ENCODE measurements at regions not wholly inside any gene's neighbourhood (a gene's known extent, or its start where the extent isn't known, plus 50 kb on each side); places are given as distances from the start of the nearest gene placed in this dataset.
A peak's percentile ranks its signal among the peaks of the same experiment; 100 is the strongest.

DNA sequence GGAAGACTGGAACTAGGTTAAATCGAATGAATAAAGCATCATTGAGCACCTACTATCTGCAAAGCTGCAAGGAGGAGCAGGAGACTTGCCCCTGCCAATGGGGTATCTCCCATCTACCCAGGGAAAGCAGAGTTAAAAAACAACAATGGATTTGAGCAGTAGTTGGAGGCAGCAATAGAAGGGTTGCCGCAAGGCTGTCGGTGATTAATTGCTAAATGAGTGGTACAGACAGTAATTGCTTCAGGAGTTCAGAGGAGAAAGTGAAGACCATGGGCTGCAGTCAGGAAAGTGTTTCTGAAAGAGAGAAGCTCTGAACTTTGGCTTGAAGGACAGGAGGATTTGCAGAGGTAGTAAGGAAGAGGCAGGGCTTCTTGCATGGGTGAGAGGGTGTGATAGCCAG, 152.9 kb downstream of the ACTL8 start:
- DNase-seq = no peak

DNA sequence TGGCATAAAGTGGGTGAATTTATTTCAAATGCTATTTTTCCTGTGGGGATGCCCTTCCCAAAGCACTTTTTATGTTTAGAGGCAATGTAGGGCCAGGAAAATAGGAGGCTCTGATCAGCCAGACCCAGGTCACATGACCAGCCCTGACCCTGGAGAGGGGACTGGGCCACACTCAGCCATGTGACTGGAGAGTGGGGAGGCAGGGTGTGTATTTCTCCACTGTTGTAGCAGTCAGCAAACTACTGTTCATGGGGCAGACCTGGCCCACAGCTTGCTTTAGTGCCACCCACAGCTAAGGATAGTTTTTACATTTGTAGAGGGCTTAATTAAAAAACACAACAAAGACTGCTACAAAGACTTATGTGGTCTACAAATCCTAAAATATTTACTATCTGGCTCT, 153.8 kb downstream of the ACTL8 start:
- DNase-seq = no peak

DNA sequence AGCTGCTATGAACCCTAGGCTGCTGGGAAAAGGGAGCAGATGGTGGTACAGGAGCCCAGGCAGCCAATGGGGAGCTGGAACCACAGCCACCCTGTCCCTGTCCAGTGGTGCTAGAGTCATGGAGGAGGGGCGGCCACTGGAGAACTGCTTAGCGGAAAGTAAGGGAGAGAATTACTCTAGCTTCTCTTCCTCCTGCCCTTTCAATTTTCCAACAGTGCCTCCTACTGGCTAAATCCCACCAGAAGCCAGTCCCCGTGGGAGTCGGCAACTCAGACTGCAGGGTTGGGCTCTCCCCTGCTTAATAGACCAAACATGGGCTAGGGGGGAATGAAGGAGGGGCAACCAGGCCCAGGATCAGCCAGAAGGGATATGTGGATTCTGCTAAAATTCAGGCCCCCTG, 154.5 kb downstream of the ACTL8 start:
- DNase-seq = no peak

DNA sequence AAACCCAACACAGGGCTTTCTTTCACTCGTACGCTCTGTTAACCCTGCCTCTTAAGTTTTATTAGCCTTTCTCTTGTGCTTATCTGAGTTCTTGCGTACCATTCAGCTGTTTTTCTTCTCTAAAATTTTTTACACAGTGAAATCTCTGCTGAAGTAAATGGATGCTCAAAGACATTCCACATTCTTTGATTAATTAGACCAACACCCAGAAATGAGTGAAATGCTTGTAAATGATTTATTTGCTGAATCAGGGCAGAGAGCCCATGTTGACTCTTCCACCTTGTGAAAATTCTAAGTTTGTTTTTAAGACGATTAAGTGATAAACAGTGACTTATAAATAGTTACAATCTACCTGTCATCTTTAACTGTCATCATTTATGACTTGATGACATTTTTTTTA, 156.7 kb downstream of the ACTL8 start:
- DNase-seq = no peak

DNA sequence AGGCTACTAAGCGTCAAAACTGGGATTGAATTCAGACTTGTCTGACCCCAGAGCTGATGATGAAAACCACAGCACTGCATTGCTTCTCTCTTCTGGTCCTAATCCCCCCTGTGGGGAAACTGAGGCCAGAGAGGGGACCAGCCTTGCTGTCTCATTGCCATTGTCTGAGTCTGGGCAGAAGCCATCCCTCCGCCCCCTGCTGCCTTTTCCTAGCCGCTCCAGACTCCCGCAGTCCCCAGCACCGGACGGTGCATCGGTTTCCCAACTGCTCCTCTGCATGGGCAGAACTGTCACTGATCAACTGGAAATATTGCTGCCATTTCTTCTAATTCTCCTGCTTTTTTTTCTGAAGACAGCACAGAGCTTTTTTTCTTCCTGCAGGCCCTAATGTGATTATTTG, 157.4 kb downstream of the ACTL8 start:
- DNase-seq = no peak

DNA sequence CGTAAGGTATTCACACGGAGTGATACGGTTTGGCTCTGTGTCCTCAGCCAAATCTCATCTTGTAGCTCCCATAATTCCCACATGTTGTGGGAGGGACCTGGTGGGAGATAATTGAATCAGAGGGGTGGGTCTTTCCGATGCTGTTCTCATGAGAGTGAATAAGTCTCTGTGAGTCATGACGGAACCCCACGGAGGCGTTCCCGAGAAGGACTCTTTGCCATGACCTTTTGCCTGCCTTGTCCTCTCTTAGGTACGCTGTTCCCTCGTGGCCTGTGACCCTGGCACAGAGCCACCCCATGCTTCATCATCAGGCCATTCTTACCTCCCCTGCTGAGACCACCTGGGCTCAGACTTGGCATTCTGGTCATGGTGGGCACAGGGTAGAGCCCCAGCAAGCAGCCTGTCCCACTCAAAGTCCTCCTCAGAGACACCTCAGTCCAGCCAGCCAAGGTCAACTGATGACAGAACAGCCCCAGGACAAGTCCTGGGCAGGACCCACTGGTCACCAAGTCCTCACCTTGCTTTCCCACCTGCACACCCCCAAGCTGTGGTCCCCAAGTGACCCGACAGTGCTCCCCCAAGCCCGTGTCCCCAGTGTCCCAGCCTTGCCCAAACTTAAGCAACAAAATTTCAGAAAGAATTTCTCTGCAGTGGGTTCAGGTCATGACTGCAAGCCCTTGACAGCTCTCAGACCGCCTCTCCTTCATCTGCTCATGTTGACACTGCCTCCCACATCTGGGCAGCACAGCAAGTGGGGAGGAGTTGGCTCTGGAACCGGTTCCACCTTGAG, 158.4 kb downstream of the ACTL8 start:
- no peak for DNase-seq

DNA sequence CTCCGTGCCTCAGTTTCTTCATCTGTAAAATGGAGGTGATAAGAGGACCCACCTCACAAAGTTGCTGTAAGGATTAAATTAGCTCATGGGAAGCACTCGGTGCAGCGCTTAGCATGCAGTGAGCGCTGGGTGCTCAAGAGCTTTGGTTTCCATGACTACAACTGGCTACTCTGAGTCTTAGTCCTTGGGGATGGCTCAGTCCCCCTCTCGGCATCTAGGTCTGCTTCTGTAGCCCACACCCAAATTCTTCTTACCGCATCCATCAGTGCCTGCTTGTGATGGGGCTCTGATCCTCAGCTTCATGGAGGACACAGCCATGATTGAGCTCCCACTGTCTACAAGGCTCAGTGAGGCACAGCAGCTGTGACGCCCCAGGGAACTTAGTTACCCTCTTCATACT, 159.0 kb downstream of the ACTL8 start:
- no peak for DNase-seq

DNA sequence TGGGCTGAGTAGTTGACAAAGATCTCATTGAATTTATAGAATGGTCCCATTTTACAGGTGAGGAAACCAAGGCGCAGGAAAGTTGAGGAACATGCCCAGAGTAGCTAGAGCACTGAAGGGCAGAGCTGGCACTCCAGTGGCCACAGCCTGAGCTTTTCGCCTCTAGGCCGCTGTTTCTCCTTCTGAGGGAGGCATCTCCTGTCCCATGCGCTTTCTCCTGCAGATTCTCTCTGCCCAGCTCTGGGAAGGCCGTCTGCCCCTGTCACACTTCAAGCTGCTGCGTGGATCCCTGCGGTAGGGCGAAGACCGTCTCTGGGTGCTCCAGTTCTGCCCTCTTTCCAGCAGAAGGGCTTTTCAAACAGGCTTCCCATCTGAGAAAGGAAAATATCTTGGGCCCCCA, 159.9 kb downstream of the ACTL8 start:
- no peak for DNase-seq

DNA sequence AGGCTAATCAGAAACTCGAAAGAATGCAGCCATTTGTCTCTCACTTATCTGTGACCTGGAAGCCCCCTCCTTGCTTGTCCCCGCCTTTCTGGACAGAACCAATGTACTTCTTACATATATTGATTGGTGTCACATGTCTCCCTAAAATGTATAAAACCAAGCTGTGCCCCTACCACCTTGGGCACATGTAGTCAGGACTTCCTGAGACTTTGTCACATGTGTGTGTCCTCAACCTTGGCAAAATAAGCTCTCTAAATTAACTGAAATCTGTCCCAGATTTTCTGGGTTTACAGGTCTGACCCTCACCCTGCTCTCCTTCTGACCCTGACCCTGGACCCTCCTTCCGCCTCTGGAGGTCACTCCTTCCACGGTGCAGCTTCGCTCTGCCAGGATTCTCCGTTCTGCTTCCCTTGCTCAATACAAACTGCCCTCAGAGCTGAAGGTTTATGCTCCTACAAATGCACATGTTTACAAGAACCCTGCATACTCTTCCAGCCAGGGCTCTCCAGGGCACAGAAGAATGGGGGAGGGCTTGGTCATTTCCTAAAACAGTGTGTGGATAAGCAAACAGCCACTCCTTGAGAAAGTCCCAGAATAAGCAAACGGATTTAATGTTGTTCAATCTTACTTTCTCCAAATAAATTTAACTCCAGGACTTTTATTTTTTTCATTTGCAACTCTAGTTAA, 160.5 kb downstream of the ACTL8 start:
- no peak for DNase-seq

DNA sequence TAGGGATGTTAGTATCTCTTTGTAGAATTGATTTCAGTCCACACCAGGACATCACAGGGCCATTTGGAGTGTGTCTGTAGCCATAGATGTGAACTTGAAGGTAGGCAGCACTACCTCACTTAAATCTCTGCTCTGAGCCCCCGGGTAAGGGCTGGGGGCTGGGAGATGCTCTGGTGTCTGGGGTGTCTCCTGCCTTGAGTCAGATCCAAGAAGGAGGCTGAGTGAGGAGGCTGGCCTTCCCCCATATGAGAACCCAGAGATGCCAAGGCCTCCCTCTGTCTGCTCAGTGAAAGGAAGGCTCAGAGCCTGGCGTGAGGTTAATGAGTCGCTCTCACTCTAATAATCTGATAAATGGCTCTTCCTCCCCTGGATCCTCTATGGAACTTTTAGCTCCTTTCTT, 161.6 kb downstream of the ACTL8 start:
- no peak for DNase-seq

DNA sequence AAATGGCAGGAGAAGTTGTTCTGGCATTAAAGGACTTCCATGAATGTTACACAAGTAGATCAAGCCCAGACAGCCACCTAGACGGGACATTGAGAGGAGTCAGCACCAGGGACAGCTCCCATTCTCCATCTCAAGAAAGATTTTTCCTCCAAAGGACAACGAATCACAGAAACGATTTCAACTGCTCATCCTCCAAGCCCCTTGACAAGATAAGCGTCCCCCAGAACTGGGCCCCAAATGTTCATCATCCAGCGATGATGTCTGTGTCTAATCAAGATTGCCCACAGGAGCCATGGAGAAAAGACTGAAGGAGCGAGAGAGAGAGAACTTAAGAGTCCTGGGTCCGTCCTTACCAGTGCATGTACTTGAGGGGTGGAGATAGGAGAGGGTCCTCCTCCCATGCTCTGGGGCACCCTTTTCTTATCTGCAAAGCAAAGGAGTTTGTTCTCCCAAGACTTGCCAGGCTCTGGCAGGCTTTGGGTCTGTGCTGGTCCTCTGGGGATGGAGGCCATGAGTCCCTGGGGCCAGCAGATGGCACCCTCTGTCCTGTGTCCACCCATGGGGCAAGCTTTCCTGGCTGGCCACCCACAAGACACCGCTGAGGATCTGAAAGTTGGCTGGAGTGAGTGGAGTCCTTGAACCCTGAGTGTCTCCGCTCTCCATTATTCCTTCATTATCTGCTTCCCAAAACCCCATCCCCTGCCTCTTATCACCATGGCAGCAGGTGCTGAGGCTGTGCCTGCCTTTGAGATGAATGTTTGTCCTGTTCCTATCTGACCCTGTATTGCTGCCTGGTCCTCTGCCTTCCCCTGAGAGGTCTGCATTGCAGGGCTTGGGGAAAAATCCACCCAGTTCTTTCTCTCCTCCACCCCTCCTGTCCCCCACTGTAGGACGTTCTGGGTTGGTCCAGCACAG, 164.6 kb downstream of the ACTL8 start:
- peak; percentile 18 for DNase-seq

DNA sequence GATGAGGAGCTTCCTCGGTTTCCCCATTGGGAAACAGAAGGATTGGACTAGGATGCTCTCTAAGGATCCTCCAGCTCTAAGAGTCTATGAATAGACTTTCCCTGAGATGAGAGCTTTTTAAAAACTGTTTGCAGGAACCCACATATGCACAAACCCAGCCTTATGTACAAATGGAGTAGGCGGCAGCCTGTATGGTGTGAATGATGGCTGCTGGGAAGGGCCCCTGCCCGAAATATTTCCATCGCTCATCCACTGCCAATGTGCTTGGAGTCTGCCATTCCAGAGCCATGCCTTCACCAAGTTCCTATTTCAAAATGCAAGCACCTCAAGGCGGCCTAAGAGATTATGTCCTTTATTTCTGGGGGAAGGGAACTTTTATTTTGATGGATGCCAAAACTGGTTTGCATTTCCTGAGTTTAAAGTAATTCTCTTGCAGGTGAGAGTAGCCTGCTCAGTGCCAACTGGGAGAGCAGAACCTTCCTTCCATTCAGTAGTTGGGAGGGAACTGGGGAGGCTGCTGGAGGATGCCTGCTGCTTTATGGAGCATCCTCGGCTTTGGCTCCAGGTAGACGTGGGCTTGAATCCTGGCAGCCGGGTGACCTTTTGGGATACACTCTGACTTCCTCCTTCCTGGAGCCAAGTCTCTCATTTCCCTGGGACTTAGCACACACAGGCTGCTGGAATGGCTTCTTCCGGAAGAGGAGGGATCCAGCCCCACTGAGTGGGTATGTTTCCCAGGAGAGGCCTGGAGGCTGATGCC, 165.9 kb downstream of the ACTL8 start:
- no peak for DNase-seq

DNA sequence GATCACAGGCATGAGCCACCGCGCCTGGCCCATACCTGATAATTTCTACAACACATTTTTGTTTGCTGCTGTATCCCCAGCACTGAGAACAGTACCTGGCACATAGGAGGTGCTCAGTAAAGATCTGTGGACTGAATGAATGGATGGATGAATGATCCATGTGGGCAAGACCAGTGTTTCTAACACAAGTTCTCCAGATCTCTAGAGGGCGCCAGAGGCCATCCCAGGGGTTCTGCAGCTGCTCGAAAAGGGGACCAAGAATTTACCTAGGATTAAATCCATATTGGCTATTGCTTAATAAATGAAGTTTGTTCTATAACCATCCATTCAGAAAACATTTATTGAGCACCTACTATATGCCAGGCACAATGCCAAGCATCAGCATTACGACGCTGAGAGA, 167.7 kb downstream of the ACTL8 start:
- peak; percentile 30 for DNase-seq

DNA sequence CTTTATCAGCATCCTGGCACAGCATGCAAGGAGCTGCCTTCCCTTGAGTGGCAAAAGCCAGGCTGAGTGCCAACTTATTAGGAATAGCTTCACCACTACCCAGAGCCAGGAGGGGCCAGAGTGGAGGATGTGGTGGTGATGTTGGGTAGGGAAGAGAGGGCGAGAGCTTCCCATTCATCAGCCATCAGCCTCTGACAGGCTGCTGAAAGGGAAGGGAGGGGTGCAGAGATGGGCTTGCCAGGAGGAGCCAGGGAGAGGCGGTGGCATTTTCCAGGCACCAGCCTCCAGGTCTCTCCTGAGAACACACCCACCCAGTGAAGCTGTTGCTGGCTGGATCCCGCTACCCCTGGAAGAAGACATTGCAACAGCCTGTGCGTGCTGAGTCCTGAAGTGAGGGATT, 168.5 kb downstream of the ACTL8 start:
- no peak for DNase-seq

DNA sequence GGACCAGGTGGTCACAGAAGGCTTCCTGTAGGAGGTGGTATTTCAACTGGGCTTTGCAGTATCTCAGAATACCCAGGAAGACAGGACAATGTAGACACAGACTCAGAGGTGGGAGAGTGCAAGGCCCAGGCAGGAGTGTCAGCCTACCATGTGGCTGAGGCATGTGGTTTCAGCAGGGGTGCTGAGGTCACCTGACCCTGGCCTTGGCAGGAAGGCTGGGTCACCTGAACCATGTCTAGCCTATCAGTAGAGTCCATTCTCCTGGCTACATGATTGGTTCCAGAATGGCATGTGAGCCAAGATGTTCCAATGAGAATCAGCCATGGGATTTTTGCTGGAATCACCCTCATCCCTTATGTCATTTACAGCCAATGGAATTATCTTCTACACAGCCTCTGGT, 169.4 kb downstream of the ACTL8 start:
- no peak for DNase-seq

DNA sequence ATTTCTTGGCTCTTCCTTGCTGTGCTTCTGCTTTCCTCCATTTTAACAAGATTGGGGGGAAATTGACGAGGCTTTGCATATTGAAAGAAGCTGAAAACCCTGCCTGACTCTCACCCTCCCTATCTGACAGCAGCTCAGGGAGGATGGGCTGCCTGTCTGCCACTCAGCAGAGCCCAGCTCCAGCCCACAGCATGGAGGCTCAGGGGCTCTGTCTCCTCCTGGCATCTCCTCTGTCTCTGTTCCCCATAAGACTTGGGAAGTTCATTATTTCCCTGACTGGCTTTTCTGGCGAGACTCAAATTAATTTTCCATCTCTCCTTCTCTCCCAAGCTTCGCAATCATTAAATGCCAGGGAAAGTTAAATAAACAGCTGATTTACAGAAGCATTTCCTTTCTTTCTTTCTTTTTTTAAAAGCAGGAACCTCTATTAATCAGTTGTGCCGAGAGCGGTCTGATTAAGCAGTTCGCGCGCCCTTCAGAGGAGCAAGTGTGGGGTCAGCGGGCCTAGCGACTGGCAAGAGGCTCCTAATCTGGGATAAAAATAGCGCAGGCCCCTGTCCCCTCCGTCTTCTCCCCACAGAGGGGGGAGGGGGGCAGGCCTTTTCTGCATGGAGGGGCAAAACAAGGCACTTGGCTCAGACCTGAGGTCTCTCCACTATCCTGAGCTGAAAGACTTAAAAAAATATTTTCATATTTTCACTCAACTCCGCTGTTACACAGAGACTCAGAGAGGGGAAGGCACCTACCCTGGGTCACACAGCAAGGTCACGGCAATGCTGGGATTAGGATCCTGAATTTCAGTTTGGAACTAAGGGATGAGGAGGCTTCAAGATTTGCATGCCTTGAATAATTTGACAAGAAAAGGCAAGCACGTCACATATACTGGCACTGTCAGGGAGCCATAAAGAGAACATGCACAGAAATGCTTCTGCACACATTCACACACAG, 170.4 kb downstream of the ACTL8 start:
- no peak for DNase-seq

DNA sequence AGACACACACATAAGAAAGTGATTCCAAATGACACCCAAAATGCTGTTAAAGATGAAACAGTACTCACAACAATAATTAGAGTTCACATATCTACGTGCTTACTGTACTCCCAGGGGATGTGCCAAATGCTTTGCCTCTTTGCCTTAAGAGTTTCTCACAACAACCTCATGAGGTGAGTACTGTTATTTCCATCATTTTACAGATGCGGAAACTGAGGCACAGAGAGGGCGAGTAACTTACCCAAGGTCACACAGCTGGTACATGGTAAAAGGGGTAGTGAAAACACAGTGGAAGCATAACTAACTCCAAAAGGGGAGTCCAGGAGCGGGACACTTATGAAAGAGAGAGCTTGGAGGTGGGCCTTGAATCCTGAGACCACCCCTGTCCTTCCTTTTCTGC, 171.8 kb downstream of the ACTL8 start:
- DNase-seq = no peak

DNA sequence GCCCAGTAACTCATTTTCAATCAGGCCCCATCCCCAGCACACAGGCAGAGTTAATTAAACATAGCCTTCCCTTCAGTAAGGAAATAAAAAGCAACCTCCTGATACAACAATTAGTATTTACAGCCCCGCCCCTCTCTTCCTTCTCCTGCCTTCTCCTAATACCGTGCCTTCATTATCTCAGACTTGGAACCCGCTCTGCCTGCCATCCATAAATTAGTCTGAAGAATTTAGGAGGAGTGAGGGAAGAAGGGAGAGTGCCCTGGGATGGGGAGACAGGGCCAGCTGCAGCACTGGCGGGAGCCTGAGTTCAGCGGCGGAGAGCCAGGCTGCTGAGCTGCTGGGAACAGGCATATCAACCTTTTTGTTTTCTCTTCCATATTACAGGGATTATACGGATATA, 172.8 kb downstream of the ACTL8 start:
- DNase-seq = no peak

DNA sequence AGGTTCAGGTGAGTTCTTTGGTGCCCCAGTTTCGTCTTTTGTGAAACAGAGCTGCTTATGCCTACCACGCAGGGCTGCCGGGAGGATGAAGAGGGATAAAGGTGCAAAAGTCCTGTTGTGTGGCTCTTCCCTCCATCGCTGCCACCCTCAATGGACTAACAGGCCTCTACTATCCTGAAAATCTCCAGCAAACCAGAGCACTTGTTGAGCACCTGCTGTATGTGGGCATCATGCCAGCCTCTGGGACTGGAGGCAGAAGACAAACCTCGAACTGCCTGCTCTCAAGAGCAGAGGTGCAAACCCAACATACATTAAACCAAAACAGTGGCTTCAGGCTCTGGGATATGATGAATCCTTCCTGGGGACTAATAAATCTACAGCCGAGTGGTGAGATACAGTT, 174.1 kb downstream of the ACTL8 start:
- no peak for DNase-seq

DNA sequence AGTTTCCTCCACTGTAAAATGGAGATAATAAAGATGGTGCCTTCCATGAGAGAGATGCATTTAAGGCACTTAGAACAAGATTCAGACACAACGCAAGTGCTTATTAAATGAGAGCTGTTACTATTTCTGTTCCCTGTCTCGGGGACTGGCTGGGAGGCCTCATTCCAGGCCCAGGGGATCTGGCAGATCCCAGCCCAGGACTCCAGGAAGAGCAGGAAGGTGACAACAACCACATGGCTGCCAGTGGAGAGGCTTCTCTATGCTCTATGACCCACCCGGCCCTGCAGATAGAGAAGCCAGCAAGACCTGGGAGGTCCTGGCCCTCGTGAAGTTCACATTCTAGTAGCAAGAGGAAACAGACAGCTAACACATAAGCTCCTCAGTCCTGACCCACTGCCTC, 175.5 kb downstream of the ACTL8 start:
- DNase-seq = no peak

DNA sequence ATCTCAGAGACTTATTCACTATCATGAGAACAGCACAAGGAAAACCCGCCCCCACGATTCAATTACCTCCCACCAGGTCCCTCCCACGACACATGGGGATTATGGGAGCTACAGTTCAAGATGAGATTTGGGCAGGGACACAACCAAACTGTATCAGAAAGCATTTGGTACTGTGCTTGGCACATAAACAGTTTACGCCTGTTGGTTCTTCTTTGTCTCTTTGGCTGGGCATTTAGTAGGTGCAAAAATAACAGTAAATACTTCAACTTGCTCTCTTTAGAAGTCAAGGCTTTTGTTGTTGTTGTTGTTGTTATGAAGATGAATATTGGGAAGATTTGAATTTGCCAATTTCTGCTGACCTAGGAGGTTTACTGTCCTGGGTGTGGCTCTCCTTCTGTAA, 175.4 kb upstream of the IGSF21 start:
- no peak for DNase-seq

DNA sequence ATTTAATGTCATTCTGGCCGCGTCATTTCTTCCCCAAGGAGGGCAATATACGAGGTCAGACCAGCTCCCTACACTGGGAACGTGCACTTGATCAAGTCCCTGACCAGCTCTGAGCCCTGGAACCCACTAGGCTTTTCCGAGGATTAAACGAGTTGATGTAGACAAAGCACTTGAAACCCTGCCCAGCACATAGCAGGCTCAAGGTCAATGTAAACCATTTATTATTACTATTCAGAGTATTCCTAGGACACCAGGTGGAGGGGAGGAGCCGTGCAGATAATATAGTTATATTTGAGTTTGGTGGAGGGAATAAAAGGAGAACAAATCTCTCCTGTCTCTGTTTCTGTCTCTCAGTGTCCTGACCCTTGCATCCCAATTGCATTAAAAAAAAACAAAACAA, 174.1 kb upstream of the IGSF21 start:
- no peak for DNase-seq

All from HCEC 1CT (cell line).